ENCODE measurements at regions not wholly inside any gene's neighbourhood (a gene's known extent, or its start where the extent isn't known, plus 50 kb on each side); places are given as distances from the start of the nearest gene placed in this dataset.
"Not testable (repeated sequence)": the region's sequence is repeated elsewhere in the genome, so short reads cannot be mapped to it uniquely, and the experiment has no call there.

DNA sequence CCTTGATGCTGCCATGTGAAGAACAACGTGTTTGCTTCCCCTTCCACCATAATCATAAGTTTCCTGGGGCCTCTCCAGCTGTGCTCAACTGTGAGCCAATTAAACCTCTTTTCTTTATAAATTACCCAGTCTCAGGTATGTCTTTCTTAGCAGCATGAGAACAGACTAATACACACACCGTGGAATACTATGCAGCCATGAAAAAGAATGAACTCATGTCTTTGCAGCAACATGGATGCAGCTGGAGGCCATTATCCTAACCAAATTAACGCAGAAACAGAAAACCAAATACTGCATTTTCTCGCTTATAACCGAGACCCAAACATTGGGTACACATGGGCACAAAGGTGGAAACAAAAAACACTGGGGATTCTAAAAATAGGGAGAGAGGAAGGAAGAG lies 286.7 kb upstream of the MINDY3 start:
- ChIA-PET CTCF (no interaction called here), POLR2A (no interaction called here)
- Histone ChIP-seq H3K9me3 (ENCODE audit: control extremely low read depth in 1 of 5, control insufficient read depth in 4 of 5, insufficient read depth in 2 of 5, low read depth in 1 of 5, low read length in 4 of 5) (peaks cover 0 to 4% (median 2%) of the 10 kb centered on the region in 5 experiments), H3K27me3 (replicated peaks in 2 of 5; ENCODE audit: control insufficient read depth in 4 of 5, insufficient read depth in 5 of 5, low read length in 4 of 5) (peaks cover 0 to 4% (median 0%) of the 10 kb centered on the region in 5 experiments), H3K36me3 (ENCODE audit: control insufficient read depth in 4 of 4, insufficient read depth in 4 of 4, low read length in 3 of 4) (no peaks in the 10 kb centered on the region), H3K27ac (ENCODE audit: insufficient read depth in 1 of 2, low read depth in 1 of 2, low read length in 2 of 2, poor library complexity in 1 of 2, severe bottlenecking in 2 of 2) (no peak overlapping the region), H3K4me3 (ENCODE audit: control insufficient read depth in 1 of 7, extremely low read depth in 1 of 7, insufficient read depth in 4 of 7, low read depth in 2 of 7, low read length in 6 of 7) (no peak overlapping the region), H3K4me1 (ENCODE audit: control extremely low read depth in 1 of 4, control insufficient read depth in 4 of 4, insufficient read depth in 4 of 4, low read length in 3 of 4) (no peaks in the 10 kb centered on the region)
- DNase-seq: no peak
- WGBS (ENCODE audit: insufficient coverage): 100% methylated on average over 5 of the region's 5 CpGs

DNA sequence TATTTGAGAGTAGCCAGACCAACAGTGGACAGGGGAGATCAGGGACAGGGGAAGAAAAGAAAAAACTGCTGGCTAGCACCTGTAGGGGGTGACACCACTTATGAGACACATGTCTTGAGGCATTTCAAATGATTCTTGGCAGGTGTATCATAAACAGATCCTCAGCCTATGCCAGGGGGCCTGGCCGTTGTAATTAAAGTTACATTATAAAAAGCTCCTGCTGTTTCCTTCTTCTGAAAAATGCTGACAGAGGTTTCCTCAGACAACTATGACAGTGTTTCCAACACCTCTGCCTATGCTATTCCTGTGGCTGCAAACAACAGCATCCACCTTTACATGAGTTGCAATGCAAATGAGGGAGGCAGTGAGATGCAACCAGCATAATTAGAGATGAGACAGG lies 281.0 kb upstream of the PTER start:
- no peak overlapping the region for H3K27ac ChIP-seq (ENCODE audit: insufficient read depth in 1 of 2, low read depth in 1 of 2, low read length in 2 of 2, poor library complexity in 1 of 2, severe bottlenecking in 2 of 2)
- peaks cover 0 to 3% (median 0%) of the 10 kb centered on the region in 5 experiments for H3K27me3 ChIP-seq (replicated peaks in 2 of 5; ENCODE audit: control insufficient read depth in 4 of 5, insufficient read depth in 5 of 5, low read length in 4 of 5)
- ChIA-PET CTCF (no interaction called here), POLR2A (no interaction called here)
- peaks cover 0 to 2% (median 0%) of the 10 kb centered on the region in 5 experiments for H3K9me3 ChIP-seq (ENCODE audit: control extremely low read depth in 1 of 5, control insufficient read depth in 4 of 5, insufficient read depth in 2 of 5, low read depth in 1 of 5, low read length in 4 of 5)
- DNase-seq: no peak
- H3K36me3 ChIP-seq (ENCODE audit: control insufficient read depth in 4 of 4, insufficient read depth in 4 of 4, low read length in 3 of 4): no peaks in the 10 kb centered on the region
- H3K4me1 ChIP-seq (ENCODE audit: control extremely low read depth in 1 of 4, control insufficient read depth in 4 of 4, insufficient read depth in 4 of 4, low read length in 3 of 4): no peaks in the 10 kb centered on the region
- H3K4me3 ChIP-seq (ENCODE audit: control insufficient read depth in 1 of 7, extremely low read depth in 1 of 7, insufficient read depth in 4 of 7, low read depth in 2 of 7, low read length in 6 of 7): no peak overlapping the region
- WGBS (ENCODE audit: insufficient coverage): no CpG with 5 or more reads among the region's 1 CpG

DNA sequence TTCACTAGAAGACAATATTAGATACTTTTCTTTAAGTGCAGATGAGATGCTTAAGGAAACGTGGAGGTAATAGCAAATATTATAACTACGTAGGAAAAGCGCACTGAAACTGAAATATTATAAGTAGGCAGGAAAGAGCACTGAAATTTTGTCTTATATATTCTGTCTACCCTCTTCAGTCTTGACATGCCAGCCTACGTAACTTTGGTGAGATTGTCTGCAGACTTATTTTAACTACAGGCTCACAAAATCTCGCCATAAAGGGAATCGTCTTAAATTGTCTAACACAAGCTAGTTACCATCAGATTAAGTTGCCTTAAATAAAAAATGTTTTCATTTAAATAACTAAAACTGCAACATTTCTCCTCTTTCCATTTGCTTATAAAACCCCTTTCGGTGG lies 280.1 kb upstream of the PTER start:
- WGBS (ENCODE audit: insufficient coverage): 100% methylated on average over 1 of the region's 7 CpGs
- ChIA-PET POLR2A (interaction anchor here (0.6 kb wide), 1 partner anchor 575 kb away, joined by 4 read pairs; no protein-coding TSS in a partner anchor), CTCF (no interaction called here)
- DNase-seq: no peak
- H3K9me3 ChIP-seq (ENCODE audit: control extremely low read depth in 1 of 5, control insufficient read depth in 4 of 5, insufficient read depth in 2 of 5, low read depth in 1 of 5, low read length in 4 of 5): no peaks in the 10 kb centered on the region
- H3K4me1 ChIP-seq (ENCODE audit: control extremely low read depth in 1 of 4, control insufficient read depth in 4 of 4, insufficient read depth in 4 of 4, low read length in 3 of 4): no peaks in the 10 kb centered on the region
- H3K27ac ChIP-seq (ENCODE audit: insufficient read depth in 1 of 2, low read depth in 1 of 2, low read length in 2 of 2, poor library complexity in 1 of 2, severe bottlenecking in 2 of 2): no peak overlapping the region
- peaks cover 0 to 3% (median 0%) of the 10 kb centered on the region in 5 experiments for H3K27me3 ChIP-seq (replicated peaks in 2 of 5; ENCODE audit: control insufficient read depth in 4 of 5, insufficient read depth in 5 of 5, low read length in 4 of 5)
- H3K36me3 ChIP-seq (ENCODE audit: control insufficient read depth in 4 of 4, insufficient read depth in 4 of 4, low read length in 3 of 4): no peaks in the 10 kb centered on the region
- H3K4me3 ChIP-seq (ENCODE audit: control insufficient read depth in 1 of 7, extremely low read depth in 1 of 7, insufficient read depth in 4 of 7, low read depth in 2 of 7, low read length in 6 of 7): no peak overlapping the region

DNA sequence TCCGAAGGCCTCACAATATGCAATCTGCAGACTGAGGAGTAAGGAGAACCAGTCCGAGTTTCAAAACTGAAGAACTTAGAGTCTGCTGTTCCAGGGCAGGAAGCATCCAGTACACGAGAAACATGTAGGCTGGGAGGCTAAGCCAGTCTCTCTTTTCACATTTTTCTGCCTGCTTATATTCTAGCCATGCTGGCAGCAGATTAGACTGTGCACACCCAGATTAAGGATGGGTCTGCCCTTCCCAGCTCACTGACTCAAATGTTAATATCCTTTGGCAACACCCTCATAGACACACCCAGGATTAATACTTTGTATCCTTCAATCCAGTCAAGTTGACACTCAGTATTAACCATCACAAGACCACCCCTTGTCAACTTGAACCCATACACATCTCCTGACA lies 271.7 kb upstream of the PTER start:
- WGBS (ENCODE audit: insufficient coverage): 93% methylated on average over 3 of the region's 3 CpGs
- H3K4me3 ChIP-seq (ENCODE audit: control insufficient read depth in 1 of 7, extremely low read depth in 1 of 7, insufficient read depth in 4 of 7, low read depth in 2 of 7, low read length in 6 of 7); H3K36me3 ChIP-seq (ENCODE audit: control insufficient read depth in 4 of 4, insufficient read depth in 4 of 4, low read length in 3 of 4); H3K27me3 ChIP-seq (replicated peaks in 2 of 5; ENCODE audit: control insufficient read depth in 4 of 5, insufficient read depth in 5 of 5, low read length in 4 of 5); DNase-seq; H3K4me1 ChIP-seq (ENCODE audit: control extremely low read depth in 1 of 4, control insufficient read depth in 4 of 4, insufficient read depth in 4 of 4, low read length in 3 of 4); H3K27ac ChIP-seq (ENCODE audit: insufficient read depth in 1 of 2, low read depth in 1 of 2, low read length in 2 of 2, poor library complexity in 1 of 2, severe bottlenecking in 2 of 2); CTCF ChIA-PET: not testable (repeated sequence)
- peaks cover 0 to 26% (median 3%) of the 10 kb centered on the region in 5 experiments for H3K9me3 ChIP-seq (ENCODE audit: control extremely low read depth in 1 of 5, control insufficient read depth in 4 of 5, insufficient read depth in 2 of 5, low read depth in 1 of 5, low read length in 4 of 5)
- POLR2A ChIA-PET: interaction anchor here (0.6 kb wide), 1 partner anchor 815 kb away, joined by 4 read pairs; no protein-coding TSS in a partner anchor

DNA sequence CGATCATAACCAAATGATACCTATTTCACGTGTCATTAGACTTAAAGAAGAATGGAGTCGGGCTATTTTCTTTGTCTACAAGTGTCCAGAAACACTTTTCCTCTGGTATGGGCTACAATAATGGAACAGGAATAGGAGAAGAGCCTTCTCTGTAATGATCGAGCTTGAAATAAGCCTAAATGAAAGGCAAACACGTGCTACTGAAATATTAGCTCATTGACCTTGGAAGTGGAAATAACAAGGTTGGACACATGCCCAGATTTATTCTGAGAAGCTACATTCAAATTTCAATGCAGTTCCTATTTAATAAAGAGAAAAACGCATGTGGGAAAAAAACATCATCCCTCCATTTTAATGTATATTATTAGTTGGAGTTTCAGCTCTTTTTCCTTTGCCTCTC lies 254.7 kb upstream of the PTER start:
- 83% methylated on average over 2 of the region's 6 CpGs for WGBS (ENCODE audit: insufficient coverage)
- DNase-seq: no peak
- ChIA-PET POLR2A (no interaction called here), CTCF (no interaction called here)
- H3K4me1 ChIP-seq (ENCODE audit: control extremely low read depth in 1 of 4, control insufficient read depth in 4 of 4, insufficient read depth in 4 of 4, low read length in 3 of 4): no peaks in the 10 kb centered on the region
- no peak overlapping the region for H3K27ac ChIP-seq (ENCODE audit: insufficient read depth in 1 of 2, low read depth in 1 of 2, low read length in 2 of 2, poor library complexity in 1 of 2, severe bottlenecking in 2 of 2)
- H3K36me3 ChIP-seq (ENCODE audit: control insufficient read depth in 4 of 4, insufficient read depth in 4 of 4, low read length in 3 of 4): no peaks in the 10 kb centered on the region
- peaks cover 0 to 5% (median 2%) of the 10 kb centered on the region in 5 experiments for H3K9me3 ChIP-seq (ENCODE audit: control extremely low read depth in 1 of 5, control insufficient read depth in 4 of 5, insufficient read depth in 2 of 5, low read depth in 1 of 5, low read length in 4 of 5)
- H3K4me3 ChIP-seq (ENCODE audit: control insufficient read depth in 1 of 7, extremely low read depth in 1 of 7, insufficient read depth in 4 of 7, low read depth in 2 of 7, low read length in 6 of 7): no peak overlapping the region
- H3K27me3 ChIP-seq (replicated peaks in 2 of 5; ENCODE audit: control insufficient read depth in 4 of 5, insufficient read depth in 5 of 5, low read length in 4 of 5): peaks cover 0 to 10% (median 0%) of the 10 kb centered on the region in 5 experiments

DNA sequence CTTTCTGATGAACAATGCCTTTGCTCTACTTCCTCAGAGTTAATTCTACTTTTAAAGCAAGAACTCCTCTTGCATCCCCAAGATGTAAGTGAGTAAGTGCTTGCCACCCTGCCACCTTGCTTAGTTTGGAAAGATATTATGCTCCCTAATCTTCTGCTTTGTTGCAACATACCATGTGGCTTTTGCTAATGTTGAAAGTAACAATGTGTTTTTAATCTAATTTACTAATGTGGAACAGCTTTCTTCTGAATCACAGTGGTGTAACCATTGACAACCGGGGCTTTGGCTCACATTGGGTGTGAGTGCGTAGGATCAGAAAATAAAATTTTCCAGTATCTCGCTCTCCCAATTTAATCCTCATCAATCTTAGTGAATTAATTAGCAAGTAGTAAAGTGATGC lies 254.1 kb upstream of the PTER start:
- Histone ChIP-seq H3K4me3 (ENCODE audit: control insufficient read depth in 1 of 7, extremely low read depth in 1 of 7, insufficient read depth in 4 of 7, low read depth in 2 of 7, low read length in 6 of 7) (no peak overlapping the region), H3K27me3 (replicated peaks in 2 of 5; ENCODE audit: control insufficient read depth in 4 of 5, insufficient read depth in 5 of 5, low read length in 4 of 5) (peaks cover 0 to 15% (median 0%) of the 10 kb centered on the region in 5 experiments), H3K36me3 (ENCODE audit: control insufficient read depth in 4 of 4, insufficient read depth in 4 of 4, low read length in 3 of 4) (no peaks in the 10 kb centered on the region), H3K4me1 (ENCODE audit: control extremely low read depth in 1 of 4, control insufficient read depth in 4 of 4, insufficient read depth in 4 of 4, low read length in 3 of 4) (no peaks in the 10 kb centered on the region), H3K27ac (ENCODE audit: insufficient read depth in 1 of 2, low read depth in 1 of 2, low read length in 2 of 2, poor library complexity in 1 of 2, severe bottlenecking in 2 of 2) (no peak overlapping the region), H3K9me3 (ENCODE audit: control extremely low read depth in 1 of 5, control insufficient read depth in 4 of 5, insufficient read depth in 2 of 5, low read depth in 1 of 5, low read length in 4 of 5) (peaks cover 0 to 7% (median 0%) of the 10 kb centered on the region in 5 experiments)
- WGBS (ENCODE audit: insufficient coverage): no CpG with 5 or more reads among the region's 3 CpGs
- ChIA-PET POLR2A (no interaction called here), CTCF (no interaction called here)
- no peak for DNase-seq

GRCh38 chr10:16184096-16184597 lies 252.7 kb upstream of the PTER start:
- ChIA-PET CTCF (no interaction called here), POLR2A (no interaction called here)
- DNase-seq: no peak
- no peaks in the 10 kb centered on the region for H3K4me1 ChIP-seq (ENCODE audit: control extremely low read depth in 1 of 4, control insufficient read depth in 4 of 4, insufficient read depth in 4 of 4, low read length in 3 of 4)
- 100% methylated on average over 2 of the region's 3 CpGs for WGBS (ENCODE audit: insufficient coverage)
- no peak overlapping the region for H3K4me3 ChIP-seq (ENCODE audit: control insufficient read depth in 1 of 7, extremely low read depth in 1 of 7, insufficient read depth in 4 of 7, low read depth in 2 of 7, low read length in 6 of 7)
- no peaks in the 10 kb centered on the region for H3K36me3 ChIP-seq (ENCODE audit: control insufficient read depth in 4 of 4, insufficient read depth in 4 of 4, low read length in 3 of 4)
- peaks cover 0 to 8% (median 2%) of the 10 kb centered on the region in 5 experiments for H3K9me3 ChIP-seq (ENCODE audit: control extremely low read depth in 1 of 5, control insufficient read depth in 4 of 5, insufficient read depth in 2 of 5, low read depth in 1 of 5, low read length in 4 of 5)
- H3K27ac ChIP-seq (ENCODE audit: insufficient read depth in 1 of 2, low read depth in 1 of 2, low read length in 2 of 2, poor library complexity in 1 of 2, severe bottlenecking in 2 of 2): no peak overlapping the region
- H3K27me3 ChIP-seq (replicated peaks in 2 of 5; ENCODE audit: control insufficient read depth in 4 of 5, insufficient read depth in 5 of 5, low read length in 4 of 5): peaks cover 0 to 18% (median 0%) of the 10 kb centered on the region in 5 experiments
